HFFc6 (cell line): ENCODE measurements at regions not wholly inside any gene's neighbourhood (a gene's known extent, or its start where the extent isn't known, plus 50 kb on each side); places are given as distances from the start of the nearest gene placed in this dataset.

Experiments
- DNase-seq: peaks from one replicate; pipeline ENCODE4 v3.0.0-alpha.2; 2018
- H3K27ac Mint-ChIP-seq: 2 replicates; pipeline ENCODE4 v1.8.0; 2020; ENCODE audit warnings: mild to moderate bottlenecking, mixed read lengths
- H3K27me3 Mint-ChIP-seq: 2 replicates; pipeline ENCODE4 v1.8.0; 2021; ENCODE audit warnings: mild to moderate bottlenecking, moderate library complexity, mixed read lengths; ENCODE audit not compliant: insufficient read depth
- H3K36me3 Mint-ChIP-seq: 2 replicates; pipeline ENCODE4 v1.8.0; 2021; ENCODE audit warnings: low read depth, mixed read lengths
- H3K4me1 Mint-ChIP-seq: 2 replicates; pipeline ENCODE4 v1.8.0; 2020; ENCODE audit warnings: low read depth, mixed read lengths
- H3K4me3 Mint-ChIP-seq: 2 replicates; pipeline ENCODE4 v1.8.0; 2020; ENCODE audit warnings: mild to moderate bottlenecking, moderate library complexity, mixed read lengths
- H3K9me3 Mint-ChIP-seq: 2 replicates; pipeline ENCODE4 v1.8.0; 2020; ENCODE audit warnings: mild to moderate bottlenecking, mixed read lengths
- CTCF ChIP-seq: fragments of 200-600 bp; sonication (generic); IDR thresholded peaks from 2 replicates; pipeline ENCODE4 v1.5.0; 2021; ENCODE audit warnings: antibody characterized with exemption, mild to moderate bottlenecking

GRCh38 chr13:60214213-60215055 is 50.7 kb upstream of the DIAPH3 start:
- H3K9me3 Mint-ChIP-seq: no peaks in the 10 kb centered on the region
- no peaks in the 10 kb centered on the region for H3K4me1 Mint-ChIP-seq
- no peak overlapping the region for H3K27ac Mint-ChIP-seq
- no peaks in the 10 kb centered on the region for H3K36me3 Mint-ChIP-seq
- no peak for TF ChIP-seq CTCF
- peaks cover 13% of the 10 kb centered on the region for H3K27me3 Mint-ChIP-seq
- no peak overlapping the region for H3K4me3 Mint-ChIP-seq
- DNase-seq: no peak

- H3K36me3 Mint-ChIP-seq: no peaks in the 10 kb centered on the region
- H3K27me3 Mint-ChIP-seq: peaks cover 15% of the 10 kb centered on the region
- no peak for TF ChIP-seq CTCF
- H3K4me1 Mint-ChIP-seq: no peaks in the 10 kb centered on the region
- no peak overlapping the region for H3K27ac Mint-ChIP-seq
- no peaks in the 10 kb centered on the region for H3K9me3 Mint-ChIP-seq
- no peak overlapping the region for H3K4me3 Mint-ChIP-seq
- DNase-seq: no peak
Measured at GRCh38 chr13:60220072-60220471, 56.3 kb upstream of the DIAPH3 start.

- no peak overlapping the region for H3K4me3 Mint-ChIP-seq
- DNase-seq: no peak
- no peaks in the 10 kb centered on the region for H3K9me3 Mint-ChIP-seq
- no peaks in the 10 kb centered on the region for H3K36me3 Mint-ChIP-seq
- no peak overlapping the region for H3K27ac Mint-ChIP-seq
- no peak for TF ChIP-seq CTCF
- peaks cover 11% of the 10 kb centered on the region for H3K27me3 Mint-ChIP-seq
- H3K4me1 Mint-ChIP-seq: no peaks in the 10 kb centered on the region
Measured at GRCh38 chr13:60221581-60221980, 57.9 kb upstream of the DIAPH3 start.

- no peaks in the 10 kb centered on the region for H3K9me3 Mint-ChIP-seq
- no peaks in the 10 kb centered on the region for H3K36me3 Mint-ChIP-seq
- H3K4me3 Mint-ChIP-seq: no peak overlapping the region
- peaks cover 15% of the 10 kb centered on the region; the same call in 1 of the 2 replicates for H3K4me1 Mint-ChIP-seq
- H3K27ac Mint-ChIP-seq: no peak overlapping the region
- TF ChIP-seq CTCF: peak; percentile 62
- peak; percentile 49 for DNase-seq
- H3K27me3 Mint-ChIP-seq: peaks cover 4% of the 10 kb centered on the region
Measured at GRCh38 chr13:60226507-60226906, 62.8 kb upstream of the DIAPH3 start.

GRCh38 chr13:60227158-60227557 is 63.4 kb upstream of the DIAPH3 start:
- Mint-ChIP-seq H3K27me3 (peaks cover 4% of the 10 kb centered on the region), H3K4me3 (no peak overlapping the region), H3K27ac (no peak overlapping the region), H3K36me3 (no peaks in the 10 kb centered on the region), H3K9me3 (no peaks in the 10 kb centered on the region), H3K4me1 (peaks cover 15% of the 10 kb centered on the region; the same call in 1 of the 2 replicates)
- no peak for DNase-seq
- no peak for TF ChIP-seq CTCF
